GM19328 (cell line): ENCODE measurements at regions not wholly inside any gene's neighbourhood (a gene's known extent, or its start where the extent isn't known, plus 50 kb on each side); places are given as distances from the start of the nearest gene placed in this dataset.

Source experiments
- ATAC-seq: cut with Tn5 transposase; IDR thresholded peaks from one replicate; pipeline ENCODE4 v1.9.1; 2021; ENCODE audit warnings: mild to moderate bottlenecking, moderate library complexity; ENCODE audit not compliant: unreplicated experiment

GRCh38 chr13:26942184-26942583 is 181.6 kb upstream of the GPR12 start:
- no peak for ATAC-seq

GRCh38 chr13:26941345-26942174 is 181.0 kb upstream of the GPR12 start:
- ATAC-seq, result no peak

- ATAC-seq, result no peak
These were observed 173.5 kb upstream of the GPR12 start for GRCh38 chr13:26934096-26934495.

- ATAC-seq, result no peak
These were observed 171.9 kb upstream of the GPR12 start for GRCh38 chr13:26932465-26932864.

DNA sequence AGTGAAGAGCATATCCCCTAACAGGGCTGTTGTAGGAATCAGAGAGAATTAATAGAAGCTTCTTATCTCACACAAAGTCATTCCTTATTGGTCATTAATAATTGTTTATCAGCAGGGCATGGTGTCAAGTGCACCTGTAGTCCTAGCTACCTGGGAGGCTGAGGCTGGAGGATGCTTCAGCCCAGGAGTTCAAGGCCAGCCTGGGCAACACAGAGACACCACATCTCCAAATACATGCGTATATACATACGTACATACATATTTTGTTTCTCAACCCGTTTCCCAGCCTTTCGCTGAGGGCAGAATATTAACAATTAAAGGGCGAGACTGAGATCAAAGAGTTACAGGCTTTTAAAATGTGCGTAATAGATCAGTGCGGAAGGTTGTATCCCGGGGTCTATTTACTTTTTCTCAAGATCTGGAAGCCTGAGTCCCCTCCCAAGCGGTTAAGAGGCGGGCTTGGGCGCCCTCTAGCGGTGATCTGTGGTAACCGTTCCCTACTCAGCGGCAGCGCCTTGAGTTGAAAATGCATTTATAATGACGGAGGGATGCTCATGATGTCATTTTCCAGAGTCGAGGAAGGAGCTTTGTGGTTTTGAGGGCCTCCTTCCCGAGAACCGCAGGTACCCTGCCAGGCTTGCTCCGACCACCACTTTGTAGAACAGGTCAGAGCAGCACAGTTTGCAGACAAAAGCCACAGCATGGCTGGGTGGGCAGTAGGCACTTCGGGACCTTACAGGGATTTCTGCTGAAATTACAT is 169.6 kb upstream of the GPR12 start:
- no peak for ATAC-seq

DNA sequence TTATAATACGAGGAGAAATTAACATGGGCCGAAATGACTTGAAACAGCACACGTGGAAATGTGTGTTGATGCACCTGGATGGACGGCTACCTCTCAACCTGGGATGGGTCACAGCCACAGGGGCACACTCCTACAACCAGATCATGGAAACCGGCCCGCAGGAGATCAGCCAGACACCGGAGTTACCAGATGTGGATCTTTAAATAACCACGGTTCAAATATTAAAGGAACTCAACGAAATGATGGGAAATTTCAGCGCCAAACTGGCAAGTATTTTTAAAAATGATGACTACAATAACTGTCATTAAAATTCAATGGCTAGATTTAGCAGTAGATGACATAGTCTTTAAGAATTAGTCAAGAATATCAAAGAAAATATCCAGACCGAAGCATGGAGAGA is 166.9 kb upstream of the GPR12 start:
- no peak for ATAC-seq

- ATAC-seq, result no peak
These were observed 165.8 kb upstream of the GPR12 start for GRCh38 chr13:26926371-26926770.

GRCh38 chr13:26923824-26924605 is 163.4 kb upstream of the GPR12 start:
- no peak for ATAC-seq

DNA sequence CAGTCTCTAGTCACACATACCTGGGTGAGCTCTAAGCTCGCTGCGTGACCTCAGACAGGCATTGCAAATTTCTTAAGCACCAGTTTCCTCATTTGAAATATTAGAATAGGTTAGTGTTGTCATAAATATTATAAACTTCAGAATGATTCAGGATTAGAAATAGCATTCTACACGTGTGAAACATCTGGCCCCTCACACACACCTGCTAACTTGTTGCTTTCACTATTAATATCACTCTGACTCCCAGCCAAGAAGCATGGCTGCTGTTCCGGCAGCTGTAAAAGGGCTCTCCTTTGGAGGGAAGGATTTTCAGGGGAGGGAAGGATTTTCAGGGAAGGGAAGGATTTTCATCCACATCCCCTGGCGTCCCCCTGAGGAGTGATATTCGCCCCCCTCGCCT is 161.3 kb upstream of the GPR12 start:
- ATAC-seq, result no peak

DNA sequence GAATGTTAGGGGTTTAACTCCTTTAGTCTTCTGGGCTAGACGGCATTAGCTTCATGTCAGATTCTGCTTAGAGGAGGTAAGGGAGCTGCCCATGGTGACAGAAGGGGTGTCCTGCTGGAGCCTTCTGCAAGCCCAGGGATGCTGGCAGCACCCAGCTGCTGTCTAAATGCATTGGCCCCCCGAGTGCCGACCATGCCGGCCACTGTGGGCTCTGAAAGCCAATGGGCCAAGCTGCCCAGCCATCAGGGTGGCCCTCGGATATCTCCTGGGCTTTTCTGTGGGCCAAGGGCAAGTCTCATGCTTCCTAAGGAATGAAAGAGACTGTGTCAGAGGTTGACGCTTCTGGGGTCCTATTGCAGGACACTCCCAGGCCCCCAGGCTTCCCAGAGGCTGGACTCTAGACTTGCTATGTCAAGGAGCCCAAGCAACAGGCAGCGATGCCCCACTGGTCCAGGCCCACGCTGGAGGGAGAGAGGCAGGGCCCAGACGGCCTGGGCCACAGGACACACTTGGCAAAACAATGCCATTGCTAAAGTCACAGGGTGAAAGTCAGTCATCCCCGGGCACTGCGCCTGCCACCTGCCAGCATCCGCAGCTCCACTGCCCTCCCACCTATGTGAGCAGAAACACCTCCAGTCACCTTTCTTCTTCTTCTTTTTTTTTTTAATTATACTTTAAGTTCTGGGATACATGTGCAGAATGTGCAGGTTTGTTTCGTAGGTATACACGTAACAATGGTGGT is 160.2 kb upstream of the GPR12 start:
- no peak for ATAC-seq

GRCh38 chr13:26919732-26920131 is 159.1 kb upstream of the GPR12 start:
- ATAC-seq, result no peak

- no peak for ATAC-seq
These were observed 158.7 kb upstream of the GPR12 start for GRCh38 chr13:26919311-26919710.

DNA sequence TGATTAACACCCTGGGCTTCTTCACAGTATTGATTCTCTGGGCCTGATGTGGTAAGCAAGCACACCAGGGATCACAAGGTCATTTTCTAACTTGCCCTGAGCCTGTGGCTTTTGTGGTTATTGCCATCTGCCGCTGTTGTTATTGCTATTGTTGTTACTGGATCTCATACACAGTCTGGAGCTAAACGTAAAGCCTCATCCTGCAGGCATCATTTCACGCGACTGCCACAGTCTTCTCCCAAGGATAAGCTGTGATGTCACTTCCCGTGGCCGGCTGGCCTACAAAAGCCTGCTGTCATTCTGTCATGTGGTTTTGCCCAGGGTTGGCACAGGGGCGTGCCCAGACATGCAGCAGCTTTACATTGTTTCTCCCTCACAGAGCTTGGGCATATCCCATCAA is 154.0 kb upstream of the GPR12 start:
- no peak for ATAC-seq

DNA sequence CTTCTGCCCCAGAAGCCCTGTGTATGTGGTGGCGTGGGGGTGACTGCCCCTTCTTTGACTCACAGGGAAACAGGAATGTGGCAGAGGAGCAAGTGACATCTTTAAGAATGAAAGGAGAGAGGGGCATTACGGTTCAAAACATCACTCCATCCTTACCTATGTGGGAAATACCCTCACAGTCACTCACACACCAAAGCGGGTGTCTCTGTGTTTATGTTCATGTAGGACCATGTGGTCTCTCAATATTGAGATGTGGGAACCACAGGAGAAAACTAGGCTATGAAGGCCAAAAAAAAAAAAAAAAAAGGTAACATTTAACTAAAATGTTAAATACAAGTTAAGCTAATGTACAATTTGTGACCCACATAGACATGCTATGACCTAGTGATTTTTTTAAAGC is 153.6 kb upstream of the GPR12 start:
- no peak for ATAC-seq

- no peak for ATAC-seq
These were observed 150.3 kb upstream of the GPR12 start for GRCh38 chr13:26910754-26911465.

DNA sequence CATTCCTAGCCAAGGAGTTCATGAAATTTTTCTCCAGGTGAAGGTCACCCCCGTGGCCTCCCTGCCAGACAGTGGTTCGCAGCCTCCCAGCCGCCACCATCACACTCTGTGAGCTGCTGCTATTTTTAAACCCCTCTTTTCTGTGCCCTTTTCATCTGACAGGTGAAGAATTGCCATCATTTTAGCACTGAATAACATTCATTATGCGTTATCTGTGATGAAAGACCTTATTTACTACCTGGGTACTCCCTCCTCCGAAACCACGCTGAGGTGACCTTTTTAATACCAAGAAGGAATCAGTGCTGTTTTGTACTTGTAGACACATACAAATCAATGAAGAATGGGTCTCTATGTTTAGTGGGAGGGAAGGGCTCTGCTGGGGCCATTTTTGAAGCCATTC is 148.9 kb upstream of the GPR12 start:
- ATAC-seq, result no peak

GRCh38 chr13:26908126-26908525 is 147.5 kb upstream of the GPR12 start:
- ATAC-seq, result no peak

DNA sequence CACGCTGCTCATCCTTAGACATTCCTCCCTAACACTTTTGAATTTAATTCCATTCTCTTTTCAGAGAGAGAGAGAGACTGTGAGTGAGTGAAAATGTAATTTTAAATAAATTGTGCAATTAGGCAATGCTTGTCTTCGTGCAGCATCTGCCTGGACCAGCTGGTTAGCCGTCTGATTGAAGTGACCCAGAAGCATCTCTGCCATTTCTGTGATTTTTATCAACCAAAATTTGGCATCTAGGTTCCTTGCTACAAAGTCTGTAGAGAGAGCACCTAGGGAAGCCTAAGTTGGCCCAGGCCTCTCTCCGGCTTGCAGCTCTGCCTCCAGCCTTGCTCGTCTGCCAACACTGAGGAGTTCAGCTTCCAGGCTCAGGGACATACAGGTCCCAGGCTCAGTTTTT is 138.6 kb upstream of the GPR12 start:
- no peak for ATAC-seq

DNA sequence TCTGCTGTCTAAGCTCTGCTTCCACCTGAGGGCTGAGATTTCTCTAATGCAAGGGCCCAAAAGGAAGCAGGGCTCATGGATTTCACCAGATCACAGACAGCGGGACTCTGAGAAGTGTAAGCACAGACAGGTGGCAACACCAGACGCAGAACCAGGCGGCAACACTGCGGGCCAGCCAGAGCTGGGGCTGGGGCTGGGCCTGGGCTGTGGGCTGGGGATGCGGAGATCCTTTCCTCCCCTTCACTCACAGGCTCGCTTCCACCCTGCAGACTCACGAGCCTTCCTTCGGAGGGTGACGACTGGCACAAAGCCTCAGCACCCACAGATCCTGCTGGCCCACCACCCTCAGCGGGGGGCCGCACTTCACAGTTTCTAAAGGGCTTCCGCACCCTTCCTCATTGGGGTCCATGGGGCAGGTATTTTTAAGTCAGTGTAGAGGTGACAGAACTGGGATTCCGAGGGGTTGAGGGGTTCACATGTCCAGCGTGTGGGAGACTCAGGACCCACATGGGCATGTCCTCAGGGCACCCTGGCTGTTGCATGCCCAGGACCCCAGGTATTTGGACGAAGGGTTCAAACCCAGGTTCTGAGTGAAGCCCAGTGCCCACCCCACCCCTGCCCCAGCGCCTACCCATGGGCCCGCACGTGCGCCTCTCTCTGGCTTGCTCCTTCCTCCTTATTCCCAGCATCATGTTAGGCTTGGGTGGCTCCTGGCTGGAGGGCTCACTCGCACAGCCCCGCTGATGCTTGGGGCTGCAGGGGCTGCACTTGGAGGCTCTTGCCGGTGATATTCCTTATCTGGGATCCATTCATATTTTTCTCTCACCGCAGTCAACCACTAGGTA is 137.3 kb upstream of the GPR12 start:
- ATAC-seq, result no peak
